GM23248 (cell line): ENCODE measurements at regions not wholly inside any gene's neighbourhood (a gene's known extent, or its start where the extent isn't known, plus 50 kb on each side); places are given as distances from the start of the nearest gene placed in this dataset.

Experiments
- EZH2 ChIP-seq: fragments of 200-600 bp; sonication (generic); IDR thresholded peaks from 2 replicates; pipeline ENCODE4 v1.6.1; 2018; ENCODE audit warnings: antibody characterized with exemption, mild to moderate bottlenecking; ENCODE audit not compliant: insufficient read depth, poor library complexity, severe bottlenecking
- EZH2phosphoT487 ChIP-seq: fragments of 200-600 bp; sonication (generic); IDR thresholded peaks from 2 replicates; pipeline ENCODE4 v1.6.1; 2018; ENCODE audit warnings: antibody characterized with exemption, moderate library complexity, mild to moderate bottlenecking, low read depth; ENCODE audit not compliant: insufficient read depth

DNA sequence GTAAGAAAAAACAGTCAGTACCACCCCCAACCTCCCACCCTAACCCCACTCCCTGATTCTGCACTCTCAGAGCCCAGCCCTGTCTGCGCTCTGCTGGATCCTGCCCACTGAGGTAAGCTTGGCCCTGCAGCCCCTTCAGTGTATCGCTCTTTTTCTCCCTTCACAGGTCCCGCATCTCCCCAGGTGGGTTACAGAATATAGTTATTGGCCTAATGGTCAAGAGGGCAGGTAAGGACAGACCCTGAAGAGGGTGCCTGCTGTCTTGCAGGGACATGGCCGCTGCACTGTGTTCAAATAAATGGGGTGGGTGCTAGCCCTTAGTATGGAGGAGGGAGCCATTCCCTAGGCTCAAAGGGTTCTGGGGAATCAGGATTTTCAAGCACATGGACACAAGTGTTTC, 135.7 kb downstream of the ADSS2 start:
- TF ChIP-seq EZH2 (no peak), EZH2phosphoT487 (no peak)
